ENCODE measurements at regions not wholly inside any gene's neighbourhood (a gene's known extent, or its start where the extent isn't known, plus 50 kb on each side); places are given as distances from the start of the nearest gene placed in this dataset.

DNA sequence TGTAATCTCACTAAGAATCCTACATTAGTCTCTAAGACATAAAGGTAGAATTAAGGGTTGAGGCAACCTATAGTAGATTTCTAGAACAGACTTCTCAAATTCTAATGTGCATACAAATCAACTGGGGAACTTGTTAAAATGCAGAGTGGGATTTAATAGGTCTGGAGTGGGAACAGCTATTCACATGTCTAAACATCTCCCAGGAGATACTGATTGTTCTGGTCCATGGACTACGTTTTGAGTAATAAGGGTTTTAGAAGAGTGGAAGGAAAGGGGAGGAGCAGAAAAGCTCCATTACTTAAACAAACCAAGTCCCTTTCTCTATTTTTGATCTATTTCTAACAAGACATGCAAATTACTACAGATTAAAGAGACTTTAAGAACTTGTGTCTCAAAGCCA, 524.8 kb downstream of the TUSC7 start:
- H3K27me3 Mint-ChIP-seq: no peaks in the 10 kb centered on the region
- Histone ChIP-seq H3K9me3 (ENCODE audit: control insufficient read depth in 2 of 3, low read length in 3 of 3) (peaks cover 0 to 11% (median 0%) of the 10 kb centered on the region in 3 experiments), H3K4me1 (ENCODE audit: control insufficient read depth in 2 of 2, insufficient read depth in 2 of 2, low read length in 2 of 2) (no peaks in the 10 kb centered on the region), H3K27me3 (ENCODE audit: control insufficient read depth in 2 of 2, insufficient read depth in 2 of 2, low read length in 2 of 2) (no peaks in the 10 kb centered on the region), H3K4me3 (ENCODE audit: low read length) (no peak overlapping the region), H3K36me3 (ENCODE audit: control insufficient read depth in 2 of 3, insufficient read depth in 3 of 3, low read length in 3 of 3) (no peaks in the 10 kb centered on the region), H3K27ac (ENCODE audit: low read depth, low read length) (no peak overlapping the region)
- no peak for ATAC-seq
- intact Hi-C loops (cut with micrococcal nuclease): no loop called here
- no peak overlapping the region for H3K27ac Mint-ChIP-seq
- no peak for DNase-seq
- H3K9me3 Mint-ChIP-seq: peaks cover 0 to 11% (median 4%) of the 10 kb centered on the region in 11 donors
- CTCF ChIA-PET: no interaction called here
- POLR2A ChIA-PET: no interaction called here
- no peaks in the 10 kb centered on the region for H3K4me1 Mint-ChIP-seq
- H3K36me3 Mint-ChIP-seq: peaks cover 0 to 4% (median 0%) of the 10 kb centered on the region in 5 donors
- no peak overlapping the region for H3K4me3 Mint-ChIP-seq

DNA sequence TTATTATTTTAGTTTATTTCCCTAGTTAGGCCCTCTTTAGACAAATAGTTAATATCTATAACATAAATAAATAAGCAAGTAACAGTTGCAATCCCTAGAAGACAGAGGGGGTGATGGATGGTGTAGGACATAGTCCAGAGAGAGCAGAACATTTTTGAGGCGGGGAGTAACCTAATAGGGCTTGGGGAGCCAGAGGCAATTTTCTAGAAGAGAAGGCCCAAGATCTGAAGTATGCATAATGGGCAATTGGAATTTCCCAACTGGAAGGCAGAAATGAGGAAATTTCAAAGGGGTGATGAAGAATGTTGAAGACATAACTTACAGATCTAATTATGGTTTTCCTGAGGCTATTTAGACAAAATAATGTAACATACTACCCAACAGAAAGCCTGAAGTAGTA, 525.7 kb downstream of the TUSC7 start:
- H3K9me3 Mint-ChIP-seq: peaks cover 0 to 11% (median 2%) of the 10 kb centered on the region in 11 donors
- intact Hi-C loops (cut with micrococcal nuclease): no loop called here
- H3K4me1 ChIP-seq (ENCODE audit: control insufficient read depth in 2 of 2, insufficient read depth in 2 of 2, low read length in 2 of 2): no peaks in the 10 kb centered on the region
- H3K4me3 ChIP-seq (ENCODE audit: low read length): no peak overlapping the region
- no peaks in the 10 kb centered on the region for H3K36me3 ChIP-seq (ENCODE audit: control insufficient read depth in 2 of 3, insufficient read depth in 3 of 3, low read length in 3 of 3)
- H3K27ac ChIP-seq (ENCODE audit: low read depth, low read length): no peak overlapping the region
- CTCF ChIA-PET: no interaction called here
- H3K4me3 Mint-ChIP-seq: no peak overlapping the region
- no peaks in the 10 kb centered on the region for H3K27me3 ChIP-seq (ENCODE audit: control insufficient read depth in 2 of 2, insufficient read depth in 2 of 2, low read length in 2 of 2)
- no peaks in the 10 kb centered on the region for H3K36me3 Mint-ChIP-seq
- POLR2A ChIA-PET: no interaction called here
- H3K27me3 Mint-ChIP-seq: no peaks in the 10 kb centered on the region
- DNase-seq (no peak), ATAC-seq (no peak)
- peaks cover 0 to 11% (median 0%) of the 10 kb centered on the region in 3 experiments for H3K9me3 ChIP-seq (ENCODE audit: control insufficient read depth in 2 of 3, low read length in 3 of 3)
- no peak overlapping the region for H3K27ac Mint-ChIP-seq
- no peaks in the 10 kb centered on the region for H3K4me1 Mint-ChIP-seq

DNA sequence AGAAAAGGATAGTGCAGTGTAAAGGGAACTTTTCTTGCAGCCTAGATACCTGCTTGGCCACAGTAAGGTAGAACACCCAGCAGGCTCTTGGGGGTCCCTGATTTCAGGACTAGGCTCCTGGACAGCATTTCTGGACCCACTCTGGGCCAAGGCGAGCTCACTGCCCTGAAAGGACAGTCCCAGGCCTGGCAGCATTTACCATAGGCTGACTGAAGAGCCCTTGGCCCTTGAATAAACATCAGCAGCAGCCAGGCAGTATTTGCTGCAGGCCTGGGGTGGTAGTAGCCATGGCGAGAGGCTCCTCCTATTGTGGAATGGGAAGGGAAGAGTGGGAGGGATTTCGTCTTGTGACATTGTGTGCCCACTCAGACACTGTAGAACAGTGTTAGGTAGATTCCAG, 529.2 kb downstream of the TUSC7 start:
- no peak overlapping the region for H3K27ac ChIP-seq (ENCODE audit: low read depth, low read length)
- DNase-seq (no peak), ATAC-seq (no peak)
- no peaks in the 10 kb centered on the region for H3K27me3 ChIP-seq (ENCODE audit: control insufficient read depth in 2 of 2, insufficient read depth in 2 of 2, low read length in 2 of 2)
- ChIA-PET POLR2A (no interaction called here), CTCF (no interaction called here)
- no peak overlapping the region for H3K27ac Mint-ChIP-seq
- H3K4me3 Mint-ChIP-seq: no peak overlapping the region
- H3K27me3 Mint-ChIP-seq: no peaks in the 10 kb centered on the region
- no peak overlapping the region for H3K4me3 ChIP-seq (ENCODE audit: low read length)
- intact Hi-C loops (cut with micrococcal nuclease): no loop called here
- peaks cover 0 to 5% (median 0%) of the 10 kb centered on the region in 11 donors for H3K9me3 Mint-ChIP-seq
- no peaks in the 10 kb centered on the region for H3K4me1 ChIP-seq (ENCODE audit: control insufficient read depth in 2 of 2, insufficient read depth in 2 of 2, low read length in 2 of 2)
- no peaks in the 10 kb centered on the region for H3K36me3 Mint-ChIP-seq
- peaks cover 0 to 11% (median 0%) of the 10 kb centered on the region in 3 experiments for H3K9me3 ChIP-seq (ENCODE audit: control insufficient read depth in 2 of 3, low read length in 3 of 3)
- H3K4me1 Mint-ChIP-seq: no peaks in the 10 kb centered on the region
- H3K36me3 ChIP-seq (ENCODE audit: control insufficient read depth in 2 of 3, insufficient read depth in 3 of 3, low read length in 3 of 3): no peaks in the 10 kb centered on the region

DNA sequence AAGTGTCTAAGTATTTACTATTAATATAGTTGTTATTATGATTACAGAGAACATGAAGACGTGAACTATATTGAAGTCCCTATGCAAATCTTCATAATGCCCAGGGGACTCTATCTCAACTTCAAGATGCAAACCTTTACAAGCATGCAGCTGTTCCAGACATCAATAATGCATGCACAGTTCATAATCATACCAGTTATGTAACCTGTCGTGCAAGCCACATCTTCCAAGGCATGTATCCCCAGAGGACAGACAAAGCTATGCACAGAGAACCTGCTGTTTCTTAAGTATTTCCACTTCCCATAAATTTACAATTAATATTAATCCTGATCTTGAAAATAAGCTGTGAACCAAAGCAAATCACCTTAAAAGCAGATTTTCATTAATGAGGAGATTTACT, 534.1 kb downstream of the TUSC7 start:
- H3K27me3 ChIP-seq (ENCODE audit: control insufficient read depth in 2 of 2, insufficient read depth in 2 of 2, low read length in 2 of 2): no peaks in the 10 kb centered on the region
- Mint-ChIP-seq H3K27me3 (no peaks in the 10 kb centered on the region), H3K36me3 (no peaks in the 10 kb centered on the region), H3K4me3 (no peak overlapping the region), H3K9me3 (peaks cover 0 to 5% (median 1%) of the 10 kb centered on the region in 11 donors), H3K4me1 (no peaks in the 10 kb centered on the region), H3K27ac (no peak overlapping the region)
- H3K4me3 ChIP-seq (ENCODE audit: low read length): no peak overlapping the region
- ChIA-PET CTCF (no interaction called here), POLR2A (no interaction called here)
- no peaks in the 10 kb centered on the region for H3K9me3 ChIP-seq (ENCODE audit: control insufficient read depth in 2 of 3, low read length in 3 of 3)
- H3K4me1 ChIP-seq (ENCODE audit: control insufficient read depth in 2 of 2, insufficient read depth in 2 of 2, low read length in 2 of 2): no peaks in the 10 kb centered on the region
- no peak overlapping the region for H3K27ac ChIP-seq (ENCODE audit: low read depth, low read length)
- intact Hi-C loops (cut with micrococcal nuclease): no loop called here
- DNase-seq (no peak), ATAC-seq (no peak)
- H3K36me3 ChIP-seq (ENCODE audit: control insufficient read depth in 2 of 3, insufficient read depth in 3 of 3, low read length in 3 of 3): no peaks in the 10 kb centered on the region

DNA sequence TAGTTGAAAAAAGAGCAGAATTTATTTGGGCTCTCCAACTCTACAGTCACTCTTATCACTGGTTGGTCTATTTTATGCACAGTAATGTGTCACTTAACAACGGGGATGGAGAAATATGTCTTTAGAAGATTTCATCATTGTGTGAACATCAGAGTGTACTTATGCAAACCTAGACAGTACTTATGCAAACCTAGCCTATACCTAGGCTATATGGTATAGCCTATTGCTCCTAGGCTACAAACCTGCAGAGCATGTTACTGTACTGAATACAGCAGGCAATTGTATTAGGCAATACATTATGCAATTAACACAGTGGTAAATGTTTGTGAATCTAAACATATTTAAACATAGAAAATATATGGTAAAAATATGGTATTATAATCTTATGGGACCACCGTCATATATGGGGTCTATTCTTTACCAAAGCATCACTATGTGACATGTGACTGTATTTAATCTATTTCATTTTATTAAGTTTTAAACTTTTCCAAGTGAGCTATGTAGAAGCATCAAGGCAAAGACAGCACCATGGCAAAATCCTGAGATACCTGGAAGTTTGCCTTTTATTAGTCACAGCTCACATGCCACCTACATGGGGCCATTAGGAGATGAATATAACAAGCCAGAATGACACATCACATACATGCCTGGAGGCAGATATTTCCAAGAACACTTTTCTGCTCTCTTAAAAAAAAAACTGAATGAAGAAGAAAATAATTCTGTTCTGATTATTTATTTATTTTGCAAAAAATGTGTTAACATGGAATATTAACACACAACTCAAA, 537.4 kb downstream of the TUSC7 start:
- no peaks in the 10 kb centered on the region for H3K36me3 ChIP-seq (ENCODE audit: control insufficient read depth in 2 of 3, insufficient read depth in 3 of 3, low read length in 3 of 3)
- H3K27me3 ChIP-seq (ENCODE audit: control insufficient read depth in 2 of 2, insufficient read depth in 2 of 2, low read length in 2 of 2): no peaks in the 10 kb centered on the region
- no peaks in the 10 kb centered on the region for H3K9me3 ChIP-seq (ENCODE audit: control insufficient read depth in 2 of 3, low read length in 3 of 3)
- H3K36me3 Mint-ChIP-seq: no peaks in the 10 kb centered on the region
- no peaks in the 10 kb centered on the region for H3K4me1 Mint-ChIP-seq
- H3K27me3 Mint-ChIP-seq: no peaks in the 10 kb centered on the region
- H3K4me3 Mint-ChIP-seq: no peak overlapping the region
- ATAC-seq (no peak), DNase-seq (no peak)
- H3K4me1 ChIP-seq (ENCODE audit: control insufficient read depth in 2 of 2, insufficient read depth in 2 of 2, low read length in 2 of 2): no peaks in the 10 kb centered on the region
- H3K27ac ChIP-seq (ENCODE audit: low read depth, low read length): no peak overlapping the region
- intact Hi-C loops (cut with micrococcal nuclease): no loop called here
- H3K4me3 ChIP-seq (ENCODE audit: low read length): no peak overlapping the region
- ChIA-PET POLR2A (no interaction called here), CTCF (no interaction called here)
- H3K27ac Mint-ChIP-seq: no peak overlapping the region
- H3K9me3 Mint-ChIP-seq: peaks cover 0 to 21% (median 3%) of the 10 kb centered on the region in 11 donors

DNA sequence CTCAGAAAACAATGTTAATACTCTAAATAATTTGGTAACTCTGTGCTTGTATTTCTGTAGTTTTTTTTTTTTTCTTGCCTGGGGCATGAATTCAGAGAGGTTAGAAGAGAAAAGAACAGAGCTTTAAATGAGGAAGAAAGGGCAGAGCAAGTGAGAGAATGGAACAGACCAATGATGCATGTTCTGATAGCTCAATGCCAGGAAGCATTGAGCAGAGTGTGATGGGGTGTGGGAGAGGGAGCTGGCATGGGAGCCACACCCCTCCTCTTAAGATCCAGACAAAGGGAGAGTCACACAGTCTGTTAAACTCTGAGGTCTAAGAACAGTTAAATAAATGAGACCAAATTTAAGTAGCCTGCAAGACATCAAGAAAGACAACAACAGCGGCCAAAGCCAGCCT, 538.6 kb downstream of the TUSC7 start:
- no peak overlapping the region for H3K27ac ChIP-seq (ENCODE audit: low read depth, low read length)
- ChIA-PET POLR2A (no interaction called here), CTCF (no interaction called here)
- no peaks in the 10 kb centered on the region for H3K9me3 ChIP-seq (ENCODE audit: control insufficient read depth in 2 of 3, low read length in 3 of 3)
- Mint-ChIP-seq H3K27ac (no peak overlapping the region), H3K27me3 (no peaks in the 10 kb centered on the region), H3K4me3 (no peak overlapping the region), H3K4me1 (no peaks in the 10 kb centered on the region), H3K36me3 (no peaks in the 10 kb centered on the region), H3K9me3 (peaks cover 0 to 21% (median 3%) of the 10 kb centered on the region in 11 donors)
- H3K36me3 ChIP-seq (ENCODE audit: control insufficient read depth in 2 of 3, insufficient read depth in 3 of 3, low read length in 3 of 3): no peaks in the 10 kb centered on the region
- ATAC-seq: no peak
- H3K4me3 ChIP-seq (ENCODE audit: low read length): no peak overlapping the region
- no peaks in the 10 kb centered on the region for H3K27me3 ChIP-seq (ENCODE audit: control insufficient read depth in 2 of 2, insufficient read depth in 2 of 2, low read length in 2 of 2)
- intact Hi-C loops (cut with micrococcal nuclease): no loop called here
- no peak for DNase-seq
- H3K4me1 ChIP-seq (ENCODE audit: control insufficient read depth in 2 of 2, insufficient read depth in 2 of 2, low read length in 2 of 2): no peaks in the 10 kb centered on the region

DNA sequence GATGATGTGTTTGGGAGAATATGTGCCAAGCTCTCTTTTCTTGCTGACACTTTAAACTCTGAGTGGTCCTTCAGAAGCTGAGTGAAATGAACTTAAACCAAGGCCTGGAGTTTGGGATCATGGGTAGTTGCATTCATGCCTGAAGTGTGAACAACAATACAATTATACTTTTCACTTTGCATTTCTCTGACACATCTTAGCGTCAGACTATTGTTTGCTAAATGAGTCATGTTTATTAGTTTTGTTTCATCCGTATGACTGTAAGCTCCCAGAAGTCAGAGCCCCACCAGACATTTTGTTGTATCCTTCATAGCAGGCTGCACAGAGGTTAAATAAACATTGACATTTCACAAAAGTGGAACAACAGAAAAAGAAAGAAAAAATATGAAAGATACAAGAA, 542.6 kb downstream of the TUSC7 start:
- no peaks in the 10 kb centered on the region for H3K4me1 ChIP-seq (ENCODE audit: control insufficient read depth in 2 of 2, insufficient read depth in 2 of 2, low read length in 2 of 2)
- ATAC-seq: no peak
- CTCF ChIA-PET: no interaction called here
- H3K27me3 ChIP-seq (ENCODE audit: control insufficient read depth in 2 of 2, insufficient read depth in 2 of 2, low read length in 2 of 2): no peaks in the 10 kb centered on the region
- Mint-ChIP-seq H3K4me3 (no peak overlapping the region), H3K4me1 (no peaks in the 10 kb centered on the region), H3K27me3 (no peaks in the 10 kb centered on the region), H3K27ac (no peak overlapping the region), H3K36me3 (no peaks in the 10 kb centered on the region), H3K9me3 (peaks cover 0 to 16% (median 3%) of the 10 kb centered on the region in 11 donors)
- intact Hi-C loops (cut with micrococcal nuclease): no loop called here
- no peak overlapping the region for H3K27ac ChIP-seq (ENCODE audit: low read depth, low read length)
- no peak overlapping the region for H3K4me3 ChIP-seq (ENCODE audit: low read length)
- no peaks in the 10 kb centered on the region for H3K36me3 ChIP-seq (ENCODE audit: control insufficient read depth in 2 of 3, insufficient read depth in 3 of 3, low read length in 3 of 3)
- POLR2A ChIA-PET: no interaction called here
- no peak for DNase-seq
- H3K9me3 ChIP-seq (ENCODE audit: control insufficient read depth in 2 of 3, low read length in 3 of 3): peaks cover 0 to 5% (median 4%) of the 10 kb centered on the region in 3 experiments

Measured in naive thymus-derived CD4-positive, alpha-beta T cell (primary cell).